ENCODE measurements at regions not wholly inside any gene's neighbourhood (a gene's known extent, or its start where the extent isn't known, plus 50 kb on each side); places are given as distances from the start of the nearest gene placed in this dataset.

GRCh38 chr5:91469517-91470165 lies 86.5 kb upstream of the ARRDC3 start:
- TF ChIP-seq POLR2AphosphoS5 (IDR thresholded peaks at IDR 0.05), result no peak
- TF ChIP-seq, protein P1, sequence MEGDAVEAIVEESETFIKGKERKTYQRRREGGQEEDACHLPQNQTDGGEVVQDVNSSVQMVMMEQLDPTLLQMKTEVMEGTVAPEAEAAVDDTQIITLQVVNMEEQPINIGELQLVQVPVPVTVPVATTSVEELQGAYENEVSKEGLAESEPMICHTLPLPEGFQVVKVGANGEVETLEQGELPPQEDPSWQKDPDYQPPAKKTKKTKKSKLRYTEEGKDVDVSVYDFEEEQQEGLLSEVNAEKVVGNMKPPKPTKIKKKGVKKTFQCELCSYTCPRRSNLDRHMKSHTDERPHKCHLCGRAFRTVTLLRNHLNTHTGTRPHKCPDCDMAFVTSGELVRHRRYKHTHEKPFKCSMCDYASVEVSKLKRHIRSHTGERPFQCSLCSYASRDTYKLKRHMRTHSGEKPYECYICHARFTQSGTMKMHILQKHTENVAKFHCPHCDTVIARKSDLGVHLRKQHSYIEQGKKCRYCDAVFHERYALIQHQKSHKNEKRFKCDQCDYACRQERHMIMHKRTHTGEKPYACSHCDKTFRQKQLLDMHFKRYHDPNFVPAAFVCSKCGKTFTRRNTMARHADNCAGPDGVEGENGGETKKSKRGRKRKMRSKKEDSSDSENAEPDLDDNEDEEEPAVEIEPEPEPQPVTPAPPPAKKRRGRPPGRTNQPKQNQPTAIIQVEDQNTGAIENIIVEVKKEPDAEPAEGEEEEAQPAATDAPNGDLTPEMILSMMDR (IDR thresholded peaks at IDR 0.05), result no peak
- TF ChIP-seq POLR2A (IDR thresholded peaks at IDR 0.05), result no peak
- TF ChIP-seq EP300 (IDR thresholded peaks at IDR 0.05), result no peak
